NT2/D1 (cell line): ENCODE measurements at regions not wholly inside any gene's neighbourhood (a gene's known extent, or its start where the extent isn't known, plus 50 kb on each side); places are given as distances from the start of the nearest gene placed in this dataset.

Experiments
- YY1 ChIP-seq: IDR thresholded peaks from 2 replicates; pipeline ENCODE4 v1.6.1; 2011; ENCODE audit not compliant: insufficient read length, insufficient read depth
- ZNF274 ChIP-seq: IDR thresholded peaks from 2 replicates; pipeline ENCODE4 v1.6.1; 2011; ENCODE audit warnings: mild to moderate bottlenecking, low read depth, low read length

DNA sequence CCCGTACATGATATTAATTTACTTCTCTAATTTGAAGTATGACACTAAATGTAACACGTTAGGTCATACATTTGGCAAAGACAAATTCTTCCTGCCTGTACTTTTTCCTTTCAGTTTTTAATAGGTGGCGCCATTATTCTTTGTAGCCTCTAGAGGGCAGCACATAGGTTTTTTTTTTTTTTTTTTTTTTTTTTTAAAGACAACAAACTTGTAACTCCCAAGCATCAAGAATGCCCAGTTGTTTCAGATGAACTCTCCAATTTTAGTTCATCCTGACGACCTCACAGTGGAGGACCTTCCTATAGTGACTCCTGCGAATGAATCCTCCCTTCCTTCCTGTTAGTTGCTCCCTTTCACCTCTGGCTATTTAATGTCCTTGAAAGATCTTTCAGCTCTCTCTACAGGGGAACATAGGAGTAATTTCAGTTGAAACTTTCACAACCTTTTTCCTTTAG is 139.3 kb upstream of the HDAC9 start:
- TF ChIP-seq ZNF274 = no peak
- TF ChIP-seq YY1 = no peak
